ENCODE measurements at regions not wholly inside any gene's neighbourhood (a gene's known extent, or its start where the extent isn't known, plus 50 kb on each side); places are given as distances from the start of the nearest gene placed in this dataset.

DNA sequence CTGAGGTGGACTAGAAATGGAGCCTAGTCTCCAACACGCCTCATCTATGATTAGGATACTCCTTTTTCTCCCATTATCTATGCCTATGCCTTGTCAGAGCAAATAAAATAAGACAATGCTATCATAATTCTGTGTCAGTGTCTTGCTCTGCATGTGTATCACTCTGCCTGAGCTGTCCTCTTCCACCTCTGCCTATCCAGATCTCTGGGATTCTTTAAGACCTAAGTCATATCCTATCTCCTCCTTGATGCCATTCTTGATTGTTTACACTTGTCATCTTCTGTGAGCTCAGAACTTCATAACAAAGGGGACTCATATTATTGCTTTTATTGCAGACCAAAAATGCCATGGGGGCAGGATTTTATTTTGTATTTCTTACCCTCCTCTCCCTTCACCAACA is 351.2 kb upstream of the C9orf72 start:
- POLR2A ChIA-PET: no interaction called here
- H4K20me1 ChIP-seq (replicated peaks; ENCODE audit: control insufficient read depth, insufficient read depth, low read length): no peaks in the 10 kb centered on the region
- no peaks in the 10 kb centered on the region for H3K36me3 ChIP-seq (ENCODE audit: control insufficient read depth, insufficient read depth, low read length)
- intact Hi-C loops (cut with micrococcal nuclease): no loop called here
- H3K79me2 ChIP-seq (ENCODE audit: control insufficient read depth, insufficient read depth, low read length): no peaks in the 10 kb centered on the region
- no peaks in the 10 kb centered on the region for H3K9me3 ChIP-seq (replicated peaks; ENCODE audit: control insufficient read depth, insufficient read depth, low read depth, low read length)
- no peak overlapping the region for H3K27ac ChIP-seq (ENCODE audit: extremely low read depth, low read depth, low read length)
- no peak overlapping the region for H3K4me3 ChIP-seq
- ATAC-seq (no peak), DNase-seq (ENCODE audit: extremely low read depth in 1 of 4, low spot score in 3 of 4) (no peak), FAIRE-seq (no peak)
- H3K9me1 ChIP-seq (ENCODE audit: control insufficient read depth, insufficient read depth, low read length): no peaks in the 10 kb centered on the region
- H3K27me3 ChIP-seq (ENCODE audit: control insufficient read depth in 2 of 2, insufficient read depth in 2 of 2, low read length in 2 of 2): no peaks in the 10 kb centered on the region
- no peaks in the 10 kb centered on the region for H3K4me1 ChIP-seq (replicated peaks in 1 of 2; ENCODE audit: control insufficient read depth in 2 of 2, insufficient read depth in 2 of 2, low read length in 2 of 2)
- TF ChIP-seq ZKSCAN8 (CRISPR knock-in tag; IDR thresholded peaks at IDR 0.05) (no peak), RBM17 (IDR thresholded peaks at IDR 0.05; ENCODE audit: borderline replicate concordance, low read depth, low read length) (no peak), NFXL1 (CRISPR knock-in tag; IDR thresholded peaks at IDR 0.05) (no peak), SRSF9 (IDR thresholded peaks at IDR 0.05; ENCODE audit: borderline replicate concordance, low read depth, low read length) (no peak), ZNF217 (CRISPR knock-in tag; IDR thresholded peaks at IDR 0.05) (no peak), ZNF212 (CRISPR knock-in tag; IDR thresholded peaks at IDR 0.05) (no peak), ZNF232 (CRISPR knock-in tag; IDR thresholded peaks at IDR 0.05) (no peak), DPF2 (IDR thresholded peaks at IDR 0.05) (no peak), KAT8 (IDR thresholded peaks at IDR 0.05; ENCODE audit: low read depth) (no peak), ZNF175 (CRISPR knock-in tag; IDR thresholded peaks at IDR 0.05; ENCODE audit: low read depth) (no peak), MCM2 (IDR thresholded peaks at IDR 0.05; ENCODE audit: low read depth) (no peak), ZNF444 (CRISPR knock-in tag; IDR thresholded peaks at IDR 0.05) (no peak), FOXM1 (IDR thresholded peaks at IDR 0.05; ENCODE audit: low read depth) (no peak), FOXM1 (CRISPR knock-in tag; IDR thresholded peaks at IDR 0.05; ENCODE audit: low read depth) (no peak), BRF1 (IDR thresholded peaks at IDR 0.05; ENCODE audit: borderline replicate concordance, extremely low read depth, insufficient read length) (no peak)
- no TSS peak for BruUV-seq (replicated peaks)
- WGBS (ENCODE audit: insufficient coverage, low coverage, missing lambda C conversion rate): no CpG with 5 or more reads among the region's 1 CpG
- H2AFZ ChIP-seq (ENCODE audit: low read depth, low read length): no peak overlapping the region
- in situ Hi-C loops (cut with MboI): no loop called here
- CTCF ChIA-PET (ENCODE audit: low intra/inter-chr PET ratio): no interaction called here
- no peak overlapping the region for H3K9ac ChIP-seq (ENCODE audit: insufficient read depth in 1 of 2, low read depth in 2 of 2, low read length in 2 of 2)
- no peak overlapping the region for H3K4me2 ChIP-seq (ENCODE audit: insufficient read depth, low read length)

Measured in K562 (cell line).